ENCODE measurements at regions not wholly inside any gene's neighbourhood (a gene's known extent, or its start where the extent isn't known, plus 50 kb on each side); places are given as distances from the start of the nearest gene placed in this dataset.

GRCh38 chr10:29858702-29859267 lies 200.6 kb downstream of the JCAD start:
- H3K27me3 ChIP-seq (ENCODE audit: control insufficient read depth in 1 of 2, insufficient read depth in 2 of 2, low read length in 2 of 2): no peaks in the 10 kb centered on the region
- H3K36me3 ChIP-seq (replicated peaks in 1 of 2; ENCODE audit: control insufficient read depth in 1 of 2, insufficient read depth in 2 of 2, low read length in 2 of 2): no peaks in the 10 kb centered on the region
- ATAC-seq (no peak; the same call in 2 of the 3 replicates), DNase-seq (ENCODE audit: low spot score) (no peak), FAIRE-seq (no peak)
- H3K9ac ChIP-seq (ENCODE audit: insufficient read depth, low read depth, low read length): no peak overlapping the region
- H2AFZ ChIP-seq (ENCODE audit: low read length): no peak overlapping the region
- peaks cover 6% of the 10 kb centered on the region; the same call in 1 of the 2 replicates for H3K4me1 ChIP-seq (ENCODE audit: insufficient read depth, low read length)
- intact Hi-C loops (cut with micrococcal nuclease; ENCODE audit: unreplicated experiment) (no loop called here), in situ Hi-C loops (cut with HindIII; ENCODE audit: extremely low pct_ligation_motif_present, low pct_unique_long_range_greater_than_20kb) (no loop called here)
- no peaks in the 10 kb centered on the region for H3K9me3 ChIP-seq (ENCODE audit: low read length)
- H3K4me2 ChIP-seq (ENCODE audit: low read depth, low read length): no peak overlapping the region
- TF ChIP-seq ZNF121 (CRISPR knock-in tag; IDR thresholded peaks at IDR 0.05) (peak; percentile 57), THAP7 (CRISPR knock-in tag; IDR thresholded peaks at IDR 0.05) (no peak)
- no peak overlapping the region for H3K27ac ChIP-seq (ENCODE audit: extremely low read length, insufficient read depth, low read length)
- ChIA-PET POLR2A (no interaction called here), CTCF (ENCODE audit: low intra/inter-chr PET ratio, low total read pairs) (no interaction called here)
- 19% methylated on average over 2 of the region's 3 CpGs for WGBS (ENCODE audit: low lambda C conversion rate)
- 0 out of 2 replicates have a peak, but pooled peaks cover 2% of the 10 kb centered on the region for H4K20me1 ChIP-seq (ENCODE audit: insufficient read depth, low read length)
- BruUV-seq (replicated peaks): no TSS peak
- H3K79me2 ChIP-seq (ENCODE audit: insufficient read depth, low read length): no peaks in the 10 kb centered on the region
- H3K4me3 ChIP-seq (replicated peaks in 1 of 3; ENCODE audit: insufficient read depth in 1 of 3, low read depth in 2 of 3, low read length in 3 of 3): no peak overlapping the region

- intact Hi-C loops (cut with micrococcal nuclease; ENCODE audit: unreplicated experiment): no loop called here
- Histone ChIP-seq H4K20me1 (ENCODE audit: insufficient read depth, low read length) (0 out of 2 replicates have a peak, but pooled peaks cover 2% of the 10 kb centered on the region), H3K27me3 (ENCODE audit: control insufficient read depth in 1 of 2, insufficient read depth in 2 of 2, low read length in 2 of 2) (no peaks in the 10 kb centered on the region), H3K4me1 (ENCODE audit: insufficient read depth, low read length) (peaks cover 6% of the 10 kb centered on the region; the same call in 1 of the 2 replicates), H3K36me3 (replicated peaks in 1 of 2; ENCODE audit: control insufficient read depth in 1 of 2, insufficient read depth in 2 of 2, low read length in 2 of 2) (no peaks in the 10 kb centered on the region), H3K27ac (ENCODE audit: extremely low read length, insufficient read depth, low read length) (no peak overlapping the region), H3K9ac (ENCODE audit: insufficient read depth, low read depth, low read length) (no peak overlapping the region), H3K9me3 (ENCODE audit: low read length) (no peaks in the 10 kb centered on the region), H3K4me2 (ENCODE audit: low read depth, low read length) (peak overlapping the region; percentile 46), H3K4me3 (replicated peaks in 1 of 3; ENCODE audit: insufficient read depth in 1 of 3, low read depth in 2 of 3, low read length in 3 of 3) (no peak overlapping the region), H3K79me2 (ENCODE audit: insufficient read depth, low read length) (no peaks in the 10 kb centered on the region), H2AFZ (ENCODE audit: low read length) (no peak overlapping the region)
- ChIA-PET CTCF (ENCODE audit: low intra/inter-chr PET ratio, low total read pairs) (no interaction called here), POLR2A (no interaction called here)
- ATAC-seq: peak; percentile 79
- in situ Hi-C loops (cut with HindIII; ENCODE audit: extremely low pct_ligation_motif_present, low pct_unique_long_range_greater_than_20kb): no loop called here
- 30% methylated on average over 10 of the region's 11 CpGs for WGBS (ENCODE audit: low lambda C conversion rate)
- FAIRE-seq: no peak
- DNase-seq (ENCODE audit: low spot score): peak; percentile 34
- BruUV-seq (replicated peaks): no TSS peak
- TF ChIP-seq ISX (CRISPR knock-in tag; conservative IDR thresholded peaks at IDR 0.05): no peak
- peak; percentile 59 for TF ChIP-seq STAG1 (CRISPR knock-in tag; IDR thresholded peaks at IDR 0.05)
- peak; percentile 64 for TF ChIP-seq CTCF (CRISPR knock-in tag; IDR thresholded peaks at IDR 0.05)
- peak; percentile 63 for TF ChIP-seq SMC3 (IDR thresholded peaks at IDR 0.05; ENCODE audit: low read length)
- no peak for TF ChIP-seq HMG20B (CRISPR knock-in tag; conservative IDR thresholded peaks at IDR 0.05)
- TF ChIP-seq KDM6A (CRISPR knock-in tag; IDR thresholded peaks at IDR 0.05; ENCODE audit: low read depth): no peak
- TF ChIP-seq XRCC5 (optimal IDR thresholded peaks at IDR 0.05; ENCODE audit: low read length): peak; percentile 35
- TF ChIP-seq BCL6 (CRISPR knock-in tag; IDR thresholded peaks at IDR 0.05): no peak
- 0 out of 2 replicates have a peak, but pooled peaks have one; percentile 16 for TF ChIP-seq RAD21 (CRISPR knock-in tag; IDR thresholded peaks at IDR 0.05)
- no peak for TF ChIP-seq PHF21A (CRISPR knock-in tag; IDR thresholded peaks at IDR 0.05)
Observed at GRCh38 chr10:29857843-29858701, 201.3 kb downstream of the JCAD start.
